ENCODE measurements at regions not wholly inside any gene's neighbourhood (a gene's known extent, or its start where the extent isn't known, plus 50 kb on each side); places are given as distances from the start of the nearest gene placed in this dataset.
A peak's percentile ranks its signal among the peaks of the same experiment; 100 is the strongest.

GRCh38 chr9:18141681-18142080 is 332.3 kb upstream of the ADAMTSL1 start:
- H3K27ac ChIP-seq: no peak overlapping the region

DNA sequence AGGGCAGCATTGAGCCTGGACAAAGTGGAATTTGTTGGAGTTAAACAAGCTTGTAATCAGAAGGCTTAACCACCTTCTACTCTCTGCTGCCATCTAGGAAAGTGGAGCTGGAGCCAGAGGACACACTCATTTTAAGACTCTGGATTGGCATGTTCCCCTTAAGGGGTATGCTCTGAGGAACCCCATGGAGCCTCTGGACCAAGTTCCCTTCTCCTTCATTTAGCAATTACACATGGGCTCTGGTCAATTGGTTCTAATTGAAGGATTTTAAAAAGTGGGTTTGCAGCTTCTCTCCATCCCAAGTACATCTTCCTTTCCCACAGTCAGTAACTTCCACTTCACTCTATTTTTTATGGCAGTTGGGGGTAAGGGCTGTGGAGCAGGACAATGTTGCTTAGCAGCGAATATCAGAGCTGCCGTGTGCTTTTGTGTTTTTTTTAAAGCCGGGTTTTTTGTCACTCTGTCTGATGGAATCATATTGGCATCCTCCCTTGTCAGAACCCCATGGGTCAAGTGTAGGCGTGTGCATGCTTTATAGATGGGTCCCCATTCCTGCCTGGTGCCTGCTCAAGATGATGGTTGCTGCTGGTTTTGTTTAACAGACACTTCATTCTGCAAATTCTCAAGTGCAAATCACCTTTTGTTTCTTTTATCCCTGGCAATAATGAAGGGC is 330.7 kb upstream of the ADAMTSL1 start:
- TF ChIP-seq, protein P1, sequence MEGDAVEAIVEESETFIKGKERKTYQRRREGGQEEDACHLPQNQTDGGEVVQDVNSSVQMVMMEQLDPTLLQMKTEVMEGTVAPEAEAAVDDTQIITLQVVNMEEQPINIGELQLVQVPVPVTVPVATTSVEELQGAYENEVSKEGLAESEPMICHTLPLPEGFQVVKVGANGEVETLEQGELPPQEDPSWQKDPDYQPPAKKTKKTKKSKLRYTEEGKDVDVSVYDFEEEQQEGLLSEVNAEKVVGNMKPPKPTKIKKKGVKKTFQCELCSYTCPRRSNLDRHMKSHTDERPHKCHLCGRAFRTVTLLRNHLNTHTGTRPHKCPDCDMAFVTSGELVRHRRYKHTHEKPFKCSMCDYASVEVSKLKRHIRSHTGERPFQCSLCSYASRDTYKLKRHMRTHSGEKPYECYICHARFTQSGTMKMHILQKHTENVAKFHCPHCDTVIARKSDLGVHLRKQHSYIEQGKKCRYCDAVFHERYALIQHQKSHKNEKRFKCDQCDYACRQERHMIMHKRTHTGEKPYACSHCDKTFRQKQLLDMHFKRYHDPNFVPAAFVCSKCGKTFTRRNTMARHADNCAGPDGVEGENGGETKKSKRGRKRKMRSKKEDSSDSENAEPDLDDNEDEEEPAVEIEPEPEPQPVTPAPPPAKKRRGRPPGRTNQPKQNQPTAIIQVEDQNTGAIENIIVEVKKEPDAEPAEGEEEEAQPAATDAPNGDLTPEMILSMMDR (conservative IDR thresholded peaks at IDR 0.05): peak; percentile 41
- no peak for TF ChIP-seq ZFX (IDR thresholded peaks at IDR 0.05)
- H3K27ac ChIP-seq: no peak overlapping the region

More at GRCh38 chr9:18141681-18142080, 332.3 kb upstream of the ADAMTSL1 start:
- TF ChIP-seq, protein P1 (conservative IDR thresholded peaks at IDR 0.05): no peak
- no peak for TF ChIP-seq ZFX (IDR thresholded peaks at IDR 0.05)

DNA sequence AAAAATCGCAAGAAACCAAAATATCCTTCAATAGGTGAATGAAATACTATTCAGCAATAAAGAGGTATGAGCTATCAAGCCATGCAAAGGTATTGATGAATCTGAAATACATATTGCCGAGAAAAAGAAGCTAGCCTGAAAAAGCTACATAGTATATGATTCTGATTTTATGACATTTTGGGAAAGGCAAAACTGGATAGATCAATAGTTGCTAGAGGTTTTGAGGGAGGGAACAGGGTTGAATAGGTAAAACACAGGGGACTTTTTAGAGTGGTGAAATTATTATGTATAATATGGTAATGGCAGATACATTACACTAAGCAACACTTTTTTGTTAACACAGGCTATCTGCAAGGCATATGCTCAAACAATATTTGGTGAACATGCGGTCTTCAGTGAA is 327.6 kb upstream of the ADAMTSL1 start:
- H3K27ac ChIP-seq: no peak overlapping the region
- TF ChIP-seq, protein P1 (conservative IDR thresholded peaks at IDR 0.05): no peak
- no peak for TF ChIP-seq ZFX (IDR thresholded peaks at IDR 0.05)

- TF ChIP-seq, protein P1 (conservative IDR thresholded peaks at IDR 0.05): no peak
- TF ChIP-seq ZFX (IDR thresholded peaks at IDR 0.05): no peak
- no peak overlapping the region for H3K27ac ChIP-seq
Observed at GRCh38 chr9:18149471-18150011, 324.4 kb upstream of the ADAMTSL1 start.

- no peak for TF ChIP-seq ZFX (IDR thresholded peaks at IDR 0.05)
- TF ChIP-seq, protein P1 (conservative IDR thresholded peaks at IDR 0.05): no peak
- H3K27ac ChIP-seq: no peak overlapping the region
Observed at GRCh38 chr9:18154661-18155060, 319.3 kb upstream of the ADAMTSL1 start.

- no peak for TF ChIP-seq ZFX (IDR thresholded peaks at IDR 0.05)
- H3K27ac ChIP-seq: no peak overlapping the region
Observed at GRCh38 chr9:18159254-18159653, 314.7 kb upstream of the ADAMTSL1 start.

- no peak for TF ChIP-seq ZFX (IDR thresholded peaks at IDR 0.05)
- TF ChIP-seq, protein P1 (conservative IDR thresholded peaks at IDR 0.05): no peak
Observed at GRCh38 chr9:18163146-18163545, 310.8 kb upstream of the ADAMTSL1 start.

GRCh38 chr9:18167733-18168132 is 306.2 kb upstream of the ADAMTSL1 start:
- TF ChIP-seq, protein P1 (conservative IDR thresholded peaks at IDR 0.05): no peak
- no peak for TF ChIP-seq ZFX (IDR thresholded peaks at IDR 0.05)
- no peak overlapping the region for H3K27ac ChIP-seq

More at GRCh38 chr9:18163146-18163545, 310.8 kb upstream of the ADAMTSL1 start:
- H3K27ac ChIP-seq: no peak overlapping the region

All from C4-2B (cell line).